Left ventricle myocardium superior (tissue), 1 donor: ENCODE measurements at regions not wholly inside any gene's neighbourhood (a gene's known extent, or its start where the extent isn't known, plus 50 kb on each side); places are given as distances from the start of the nearest gene placed in this dataset.
"Not testable (repeated sequence)": the region's sequence is repeated elsewhere in the genome, so short reads cannot be mapped to it uniquely, and the experiment has no call there.

Experiments
- ATAC-seq: fragments of 200-7000 bp; cut with Tn5 transposase; one replicate; pipeline ENCODE4 v1.9.1; 2020; ENCODE audit warnings: mild to moderate bottlenecking, moderate library complexity
- DNase-seq: peaks from one replicate; pipeline ENCODE4 v3.0.0-alpha.2; 2020
- intact Hi-C: fragments of 100-400 bp; cut with micrococcal nuclease; formaldehyde crosslinking; loops from one replicate; pipeline ENCODE4 v1.11.0; 2022
- donor health status: DM: no; HTN: yes; CAD: no; lungs with severe emphysema.

GRCh38 chr14:43105305-43105704 lies 1401.8 kb downstream of the FSCB start:
- intact Hi-C loops, result no loop called here
- no peak for ATAC-seq
- DNase-seq, result no peak

GRCh38 chr14:43090380-43090779 lies 1416.7 kb downstream of the FSCB start:
- no peak for DNase-seq
- intact Hi-C loops, result no loop called here
- no peak for ATAC-seq

GRCh38 chr14:43087666-43088065 lies 1419.4 kb downstream of the FSCB start:
- intact Hi-C loops, result no loop called here

GRCh38 chr14:43085819-43086218 lies 1421.3 kb downstream of the FSCB start:
- no peak for ATAC-seq
- no peak for DNase-seq
- intact Hi-C loops, result no loop called here

More at GRCh38 chr14:43087666-43088065, 1419.4 kb downstream of the FSCB start:
- DNase-seq, result no peak
- ATAC-seq, result no peak

GRCh38 chr14:43067372-43067771 lies 1439.7 kb downstream of the FSCB start:
- DNase-seq, intact Hi-C loops, ATAC-seq: not testable (repeated sequence)

GRCh38 chr14:43056106-43056505 lies 1449.4 kb downstream of the LRFN5 start:
- DNase-seq (no peak), ATAC-seq (no peak)
- intact Hi-C loops, result no loop called here

- no peak for DNase-seq
- no peak for ATAC-seq
- intact Hi-C loops, result no loop called here
Observed at GRCh38 chr14:43052897-43053296, 1446.2 kb downstream of the LRFN5 start.

GRCh38 chr14:43043850-43044249 lies 1437.2 kb downstream of the LRFN5 start:
- no peak for ATAC-seq
- intact Hi-C loops, result no loop called here
- DNase-seq, result no peak

GRCh38 chr14:43042408-43042807 lies 1435.7 kb downstream of the LRFN5 start:
- intact Hi-C loops, result no loop called here
- ATAC-seq (no peak), DNase-seq (no peak)

GRCh38 chr14:43041976-43042375 lies 1435.3 kb downstream of the LRFN5 start:
- intact Hi-C loops, result no loop called here

GRCh38 chr14:43041207-43041606 lies 1434.5 kb downstream of the LRFN5 start:
- no peak for ATAC-seq
- intact Hi-C loops, result no loop called here
- no peak for DNase-seq

More at GRCh38 chr14:43041976-43042375, 1435.3 kb downstream of the LRFN5 start:
- no peak for DNase-seq
- ATAC-seq, result no peak

GRCh38 chr14:43039881-43040280 lies 1433.2 kb downstream of the LRFN5 start:
- ATAC-seq (no peak), DNase-seq (no peak)
- intact Hi-C loops, result no loop called here

- intact Hi-C loops, result no loop called here
- no peak for DNase-seq
- ATAC-seq, result no peak
Observed at GRCh38 chr14:43031598-43031997, 1424.9 kb downstream of the LRFN5 start.

- DNase-seq (no peak), ATAC-seq (no peak)
- intact Hi-C loops, result no loop called here
Observed at GRCh38 chr14:43022094-43022800, 1415.6 kb downstream of the LRFN5 start.

GRCh38 chr14:43019826-43020225 lies 1413.2 kb downstream of the LRFN5 start:
- intact Hi-C loops, result no loop called here
- no peak for ATAC-seq
- DNase-seq, result no peak

GRCh38 chr14:43014338-43014737 lies 1407.7 kb downstream of the LRFN5 start:
- no peak for DNase-seq
- no peak for ATAC-seq
- intact Hi-C loops, result no loop called here

GRCh38 chr14:43012817-43013216 lies 1406.1 kb downstream of the LRFN5 start:
- ATAC-seq (no peak), DNase-seq (no peak)
- intact Hi-C loops, result no loop called here

GRCh38 chr14:43005807-43006206 lies 1399.1 kb downstream of the LRFN5 start:
- intact Hi-C loops, result no loop called here

GRCh38 chr14:43003845-43004244 lies 1397.2 kb downstream of the LRFN5 start:
- ATAC-seq, result no peak
- DNase-seq, result no peak
- intact Hi-C loops, result loop anchor here (5.0 kb wide), 1 partner anchor 772 kb away; no protein-coding TSS in a partner anchor

More at GRCh38 chr14:43005807-43006206, 1399.1 kb downstream of the LRFN5 start:
- DNase-seq (no peak), ATAC-seq (no peak)

GRCh38 chr14:43001731-43002130 lies 1395.1 kb downstream of the LRFN5 start:
- ATAC-seq (no peak), DNase-seq (no peak)
- intact Hi-C loops, result loop anchor here (5.0 kb wide), 1 partner anchor 769 kb away; no protein-coding TSS in a partner anchor

- intact Hi-C loops, result no loop called here
- DNase-seq (no peak), ATAC-seq (no peak)
Observed at GRCh38 chr14:42994051-42994736, 1387.5 kb downstream of the LRFN5 start.
